CD14-positive monocyte (primary cell): ENCODE measurements at regions not wholly inside any gene's neighbourhood (a gene's known extent, or its start where the extent isn't known, plus 50 kb on each side); places are given as distances from the start of the nearest gene placed in this dataset.

Experiments used
- DNase-seq, 3 donors: peaks; one replicate each; pipeline ENCODE4 v3.0.0-alpha.2; 2011 to 2022
- H2AFZ ChIP-seq: 2 replicates; pipeline ENCODE4 v1.6.0; 2012; ENCODE audit warnings: mild to moderate bottlenecking, low read depth, low read length, inconsistent platforms; ENCODE audit not compliant: insufficient read depth, poor library complexity, severe bottlenecking
- H3K27ac ChIP-seq, 2 donors: 1 replicate in 1 of 2; 2 replicates in 1 of 2; pipeline ENCODE4 v1.5.1; 2012 to 2013; ENCODE audit warnings: low read length in 2 of 2, control low read depth in 1 of 2, inconsistent platforms in 1 of 2, low read depth in 1 of 2, mild to moderate bottlenecking in 1 of 2
- H3K27me3 ChIP-seq, 2 donors: one replicate each; pipeline versions ENCODE4 v1.6.0 to v1.6.1; 2011 to 2013; ENCODE audit warnings: low read length in 2 of 2; ENCODE audit not compliant: control insufficient read depth in 2 of 2, insufficient read depth in 2 of 2
- H3K36me3 ChIP-seq, 2 donors: replicated peaks in 1 of 2; 1 replicate in 1 of 2; 2 replicates in 1 of 2; pipeline versions ENCODE4 v1.5.1 to v1.6.1; 2012 to 2013; ENCODE audit warnings: low read length in 2 of 2, control low read depth in 1 of 2, inconsistent platforms in 1 of 2, mild to moderate bottlenecking in 1 of 2; ENCODE audit not compliant: insufficient read depth in 2 of 2, control insufficient read depth in 1 of 2
- H3K4me1 ChIP-seq, 2 donors: 1 replicate in 1 of 2; 2 replicates in 1 of 2; pipeline versions ENCODE4 v1.5.1 to v1.6.1; 2012 to 2013; ENCODE audit warnings: low read length in 2 of 2, control low read depth in 1 of 2, inconsistent platforms in 1 of 2, mild to moderate bottlenecking in 1 of 2, moderate library complexity in 1 of 2; ENCODE audit not compliant: insufficient read depth in 2 of 2, control insufficient read depth in 1 of 2
- H3K4me2 ChIP-seq: replicated peaks from 2 replicates; pipeline ENCODE3; 2012; ENCODE audit warnings: low read length, moderate library complexity, mild to moderate bottlenecking; ENCODE audit not compliant: poor library complexity, severe bottlenecking; ENCODE audit errors: extremely low read depth
- H3K4me3 ChIP-seq, 3 experiments: fragments of 200-600 bp in 1 of 3; sonication (generic) in 1 of 3; replicated peaks in 1 of 3; 1 replicate in 2 of 3; 2 replicates in 1 of 3; pipeline ENCODE4 v1.5.1; 2011 to 2013; ENCODE audit warnings: low read length in 3 of 3, mild to moderate bottlenecking in 3 of 3, control low read depth in 2 of 3, low read depth in 2 of 3, inconsistent platforms in 1 of 3, moderate library complexity in 1 of 3
- H3K79me2 ChIP-seq: 2 replicates; pipeline ENCODE4 v1.6.0; 2012; ENCODE audit warnings: mild to moderate bottlenecking, control low read depth, inconsistent platforms, low read length, moderate library complexity; ENCODE audit not compliant: insufficient read depth
- H3K9ac ChIP-seq: 2 replicates; pipeline ENCODE4 v1.6.0; 2017; ENCODE audit warnings: low read length, mild to moderate bottlenecking; ENCODE audit not compliant: insufficient read depth, poor library complexity, severe bottlenecking
- H3K9me3 ChIP-seq, 2 donors: replicated peaks in 1 of 2; 1 replicate in 1 of 2; 2 replicates in 1 of 2; pipeline versions ENCODE4 v1.5.1 to v1.6.1; 2012 to 2013; ENCODE audit warnings: low read length in 2 of 2, control low read depth in 1 of 2; ENCODE audit not compliant: control insufficient read depth in 1 of 2, insufficient read depth in 1 of 2
- H4K20me1 ChIP-seq: 2 replicates; pipeline ENCODE4 v1.6.0; 2012; ENCODE audit warnings: mild to moderate bottlenecking, low read length, control low read depth, moderate library complexity; ENCODE audit not compliant: insufficient read depth
- H3K27ac Mint-ChIP-seq, 7 donors: one replicate each; pipeline ENCODE4 v1.8.0; 2020; ENCODE audit warnings: mild to moderate bottlenecking in 7 of 7, mixed read lengths in 7 of 7, moderate library complexity in 6 of 7, inconsistent platforms in 2 of 7
- H3K27me3 Mint-ChIP-seq, 3 donors: one replicate each; pipeline ENCODE4 v1.8.0; 2021 to 2022; ENCODE audit warnings: low read depth in 3 of 3, mild to moderate bottlenecking in 3 of 3, mixed read lengths in 3 of 3, moderate library complexity in 3 of 3, inconsistent platforms in 1 of 3
- H3K36me3 Mint-ChIP-seq, 2 donors: one replicate each; pipeline ENCODE4 v1.8.0; 2020; ENCODE audit warnings: mixed read lengths in 2 of 2, inconsistent platforms in 1 of 2, mild to moderate bottlenecking in 1 of 2
- H3K4me1 Mint-ChIP-seq: one replicate; pipeline ENCODE4 v1.8.0; 2020; ENCODE audit warnings: mild to moderate bottlenecking, mixed read lengths
- H3K4me3 Mint-ChIP-seq, 2 donors: one replicate each; pipeline ENCODE4 v1.8.0; 2020; ENCODE audit warnings: mild to moderate bottlenecking in 2 of 2, mixed read lengths in 2 of 2, moderate library complexity in 1 of 2
- H3K9me3 Mint-ChIP-seq, 7 donors: one replicate each; pipeline ENCODE4 v1.8.0; 2020 to 2022; ENCODE audit warnings: mixed read lengths in 7 of 7, mild to moderate bottlenecking in 6 of 7, moderate library complexity in 6 of 7, inconsistent platforms in 2 of 7
- WGBS: methylation state at CpG from one replicate; pipeline ENCODE4 v1.1.5; 2013; ENCODE audit warnings: missing lambda C conversion rate; ENCODE audit not compliant: insufficient coverage; 5-methylcytosine and 5-hydroxymethylcytosine counted together
- intact Hi-C, 2 donors: fragments of 100-400 bp; cut with micrococcal nuclease; formaldehyde crosslinking; loops; one replicate each; pipeline versions ENCODE4 v1.15.0 to v1.15.1; 2023
- TF ChIP-seq, protein P1 (sequence below): fragments of 200-600 bp; IDR thresholded peaks from one replicate; pipeline ENCODE4 v1.8.0; 2022; ENCODE audit warnings: antibody characterized with exemption, mild to moderate bottlenecking

DNA sequence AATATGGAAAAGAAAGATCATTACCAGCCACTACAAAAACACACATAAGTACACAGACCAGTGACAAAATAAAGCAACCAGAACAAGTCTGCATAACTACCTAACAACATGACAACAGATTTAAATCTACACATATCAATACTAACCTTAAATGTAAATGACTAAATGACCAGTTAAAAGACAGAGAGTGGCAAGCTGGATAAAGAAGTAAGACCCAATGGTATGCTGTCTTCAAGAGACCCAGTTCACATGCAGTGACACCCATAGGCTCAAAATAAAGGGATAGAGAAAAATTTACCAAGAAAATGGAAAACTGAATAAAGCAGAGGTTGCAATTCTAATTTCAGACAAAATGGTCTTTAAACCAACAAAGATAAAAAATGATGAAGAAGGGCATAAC is 938.1 kb downstream of the EFNA5 start:
- H3K4me3 Mint-ChIP-seq: no peak overlapping the region
- Histone ChIP-seq H3K4me1 (no peaks in the 10 kb centered on the region), H3K36me3 (no peaks in the 10 kb centered on the region), H3K79me2 (no peaks in the 10 kb centered on the region), H3K9ac (no peak overlapping the region), H4K20me1 (no peaks in the 10 kb centered on the region), H2AFZ (no peak overlapping the region), H3K27me3 (no peaks in the 10 kb centered on the region), H3K4me3 (no peak overlapping the region), H3K9me3 (peaks cover 14 to 15% of the 10 kb centered on the region in 2 donors), H3K27ac (no peak overlapping the region), H3K4me2 (no peak overlapping the region)
- H3K4me1 Mint-ChIP-seq: no peaks in the 10 kb centered on the region
- no peaks in the 10 kb centered on the region for H3K36me3 Mint-ChIP-seq
- TF ChIP-seq, protein P1, sequence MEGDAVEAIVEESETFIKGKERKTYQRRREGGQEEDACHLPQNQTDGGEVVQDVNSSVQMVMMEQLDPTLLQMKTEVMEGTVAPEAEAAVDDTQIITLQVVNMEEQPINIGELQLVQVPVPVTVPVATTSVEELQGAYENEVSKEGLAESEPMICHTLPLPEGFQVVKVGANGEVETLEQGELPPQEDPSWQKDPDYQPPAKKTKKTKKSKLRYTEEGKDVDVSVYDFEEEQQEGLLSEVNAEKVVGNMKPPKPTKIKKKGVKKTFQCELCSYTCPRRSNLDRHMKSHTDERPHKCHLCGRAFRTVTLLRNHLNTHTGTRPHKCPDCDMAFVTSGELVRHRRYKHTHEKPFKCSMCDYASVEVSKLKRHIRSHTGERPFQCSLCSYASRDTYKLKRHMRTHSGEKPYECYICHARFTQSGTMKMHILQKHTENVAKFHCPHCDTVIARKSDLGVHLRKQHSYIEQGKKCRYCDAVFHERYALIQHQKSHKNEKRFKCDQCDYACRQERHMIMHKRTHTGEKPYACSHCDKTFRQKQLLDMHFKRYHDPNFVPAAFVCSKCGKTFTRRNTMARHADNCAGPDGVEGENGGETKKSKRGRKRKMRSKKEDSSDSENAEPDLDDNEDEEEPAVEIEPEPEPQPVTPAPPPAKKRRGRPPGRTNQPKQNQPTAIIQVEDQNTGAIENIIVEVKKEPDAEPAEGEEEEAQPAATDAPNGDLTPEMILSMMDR: no peak
- intact Hi-C loops: no loop called here
- no peaks in the 10 kb centered on the region for H3K27me3 Mint-ChIP-seq
- no peak for DNase-seq
- no peak overlapping the region for H3K27ac Mint-ChIP-seq
- H3K9me3 Mint-ChIP-seq: peaks cover 11 to 31% (median 19%) of the 10 kb centered on the region in 7 donors

DNA sequence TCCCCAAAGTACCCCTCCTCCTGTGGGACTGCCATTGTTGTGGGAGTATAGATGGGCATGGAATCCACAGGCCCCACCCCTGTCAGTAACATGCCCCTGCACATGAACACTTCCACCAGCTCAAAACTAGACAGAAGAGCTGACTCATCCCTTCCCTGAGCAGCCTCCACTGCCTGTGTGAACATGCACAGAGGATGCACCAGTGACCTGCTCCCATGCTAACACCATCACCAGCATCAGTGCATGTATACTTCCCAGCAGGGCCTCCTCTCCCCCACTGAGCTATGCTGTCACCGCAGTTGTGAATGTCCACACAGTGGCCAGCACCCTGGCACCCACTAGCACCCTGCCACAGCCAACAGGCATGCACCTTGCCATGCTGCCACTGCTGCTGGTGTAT is 939.8 kb downstream of the EFNA5 start:
- DNase-seq: no peak
- Mint-ChIP-seq H3K27me3 (no peaks in the 10 kb centered on the region), H3K36me3 (no peaks in the 10 kb centered on the region), H3K27ac (no peak overlapping the region), H3K9me3 (peaks cover 11 to 31% (median 20%) of the 10 kb centered on the region in 7 donors), H3K4me3 (no peak overlapping the region), H3K4me1 (no peaks in the 10 kb centered on the region)
- no peaks in the 10 kb centered on the region for H4K20me1 ChIP-seq
- intact Hi-C loops: no loop called here
- H3K36me3 ChIP-seq: no peaks in the 10 kb centered on the region
- H2AFZ ChIP-seq: no peak overlapping the region
- no peak overlapping the region for H3K4me2 ChIP-seq
- TF ChIP-seq, protein P1: no peak
- 86% methylated on average over 1 of the region's 1 CpG for WGBS
- no peak overlapping the region for H3K9ac ChIP-seq
- H3K4me1 ChIP-seq: no peaks in the 10 kb centered on the region
- peaks cover 14 to 15% of the 10 kb centered on the region in 2 donors for H3K9me3 ChIP-seq
- H3K27ac ChIP-seq: no peak overlapping the region
- no peaks in the 10 kb centered on the region for H3K27me3 ChIP-seq
- H3K4me3 ChIP-seq: no peak overlapping the region
- H3K79me2 ChIP-seq: no peaks in the 10 kb centered on the region
